SH-SY5Y (cell line): ENCODE measurements at regions not wholly inside any gene's neighbourhood (a gene's known extent, or its start where the extent isn't known, plus 50 kb on each side); places are given as distances from the start of the nearest gene placed in this dataset.

Experiments
- GATA2 ChIP-seq: IDR thresholded peaks from 2 replicates; pipeline ENCODE4 v1.6.1; 2011; ENCODE audit warnings: mild to moderate bottlenecking, low read depth, low read length
- GATA3 ChIP-seq: IDR thresholded peaks from 2 replicates; pipeline ENCODE4 v1.6.1; 2011; ENCODE audit warnings: low read depth, mild to moderate bottlenecking, low read length, moderate library complexity

DNA sequence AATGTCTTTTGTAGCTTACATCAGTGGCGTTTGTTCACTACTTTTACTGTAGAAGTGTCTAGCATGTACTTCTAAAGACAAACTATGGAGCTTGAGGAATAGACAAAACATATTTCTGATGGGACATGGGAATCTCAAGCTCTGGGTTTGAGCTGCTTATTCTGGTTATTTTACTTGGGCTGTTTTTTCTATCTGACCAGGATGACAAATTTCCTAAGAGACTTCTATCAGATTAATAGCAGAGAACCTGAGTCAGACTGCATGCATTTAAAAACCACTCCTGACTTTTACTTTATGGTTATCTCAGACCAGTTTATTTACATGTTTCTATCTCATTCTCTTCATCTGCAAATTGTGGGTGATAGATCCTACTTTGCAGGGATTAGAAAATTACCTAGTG, 1282.3 kb upstream of the GJE1 start:
- no peak for TF ChIP-seq GATA2
- TF ChIP-seq GATA3 = no peak

DNA sequence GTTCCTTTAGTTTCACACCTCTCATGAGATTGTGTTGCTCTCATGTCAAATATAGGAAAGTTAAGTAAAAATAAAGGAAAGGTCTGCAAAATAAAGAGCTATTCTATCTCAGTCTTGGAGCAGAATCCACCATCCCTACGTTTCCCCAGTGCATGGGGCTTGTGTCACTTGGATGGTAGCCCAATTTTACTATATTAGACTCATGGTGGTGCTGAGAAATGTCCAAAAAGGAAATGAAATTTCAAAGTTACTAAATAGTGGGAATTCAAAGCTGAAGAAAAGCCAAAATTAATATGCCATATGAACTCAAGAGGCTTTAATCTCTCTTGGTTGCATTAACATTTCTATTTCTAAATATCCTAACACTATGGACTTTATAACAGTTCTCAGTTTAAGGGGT, 1283.3 kb upstream of the GJE1 start:
- TF ChIP-seq GATA2 = no peak
- no peak for TF ChIP-seq GATA3

- TF ChIP-seq GATA2 = no peak
- no peak for TF ChIP-seq GATA3
Measured at GRCh38 chr6:140847262-140847645, 1285.5 kb upstream of the GJE1 start.

- TF ChIP-seq GATA3 (no peak), GATA2 (no peak)
Measured at GRCh38 chr6:140846503-140847261, 1286.0 kb upstream of the GJE1 start.

DNA sequence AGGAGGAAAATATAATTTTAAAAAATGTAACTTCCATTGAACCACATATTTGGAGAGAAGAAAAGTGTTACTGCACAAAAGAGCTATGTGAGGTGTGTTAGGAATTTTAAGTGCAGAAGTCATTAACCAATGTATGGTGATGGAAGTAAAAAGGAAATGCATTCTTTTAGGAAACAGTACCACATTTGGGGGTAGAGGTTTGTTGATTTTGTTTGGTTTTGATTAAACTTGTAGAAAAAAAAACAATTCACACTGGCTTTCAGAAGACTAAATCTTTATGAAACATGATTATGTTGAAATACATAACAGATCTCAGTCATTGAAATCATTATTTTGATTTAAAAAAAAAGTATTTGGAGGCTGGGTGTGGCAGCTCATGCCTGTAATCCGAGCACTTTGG, 1287.0 kb upstream of the GJE1 start:
- TF ChIP-seq GATA3 = no peak
- TF ChIP-seq GATA2 = no peak

DNA sequence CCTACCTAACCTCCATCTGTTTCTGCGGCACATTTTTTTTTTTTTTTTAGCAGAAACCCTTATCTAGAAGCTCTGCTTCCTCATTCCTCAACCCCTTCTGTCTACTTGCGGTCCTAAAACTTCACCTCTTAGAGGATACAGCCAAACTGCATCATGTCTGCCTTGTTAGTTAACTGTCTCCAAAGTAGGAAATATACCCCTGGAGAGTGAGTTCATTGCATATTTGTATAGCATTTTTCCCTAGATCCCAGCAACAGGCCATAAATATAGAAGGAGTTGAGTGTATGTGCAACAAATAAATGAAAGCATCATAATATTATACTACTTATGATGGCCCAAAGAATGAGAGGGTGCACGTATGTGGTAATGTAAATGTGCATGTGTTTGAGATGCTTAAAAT, 1288.6 kb upstream of the GJE1 start:
- TF ChIP-seq GATA2 = no peak
- TF ChIP-seq GATA3 = no peak

DNA sequence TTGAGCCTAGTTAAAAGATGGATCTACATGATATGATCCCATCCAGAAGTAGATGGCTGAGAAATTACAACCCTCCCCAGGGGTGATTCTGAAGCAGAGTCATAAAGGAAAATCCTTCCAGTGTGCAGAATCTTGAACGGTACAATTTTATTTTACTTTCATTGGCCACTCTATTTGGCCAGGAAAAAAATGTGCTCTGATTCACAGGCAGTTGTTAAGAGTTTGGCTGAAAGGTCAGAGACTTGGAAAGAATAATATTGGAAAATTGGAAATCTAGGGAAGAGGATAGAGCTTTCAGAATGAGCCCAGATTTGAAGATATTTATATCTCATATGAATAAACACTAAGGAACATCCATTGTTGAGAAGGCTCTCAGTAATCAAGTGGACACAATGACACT, 1299.3 kb upstream of the GJE1 start:
- no peak for TF ChIP-seq GATA3
- TF ChIP-seq GATA2 = no peak

DNA sequence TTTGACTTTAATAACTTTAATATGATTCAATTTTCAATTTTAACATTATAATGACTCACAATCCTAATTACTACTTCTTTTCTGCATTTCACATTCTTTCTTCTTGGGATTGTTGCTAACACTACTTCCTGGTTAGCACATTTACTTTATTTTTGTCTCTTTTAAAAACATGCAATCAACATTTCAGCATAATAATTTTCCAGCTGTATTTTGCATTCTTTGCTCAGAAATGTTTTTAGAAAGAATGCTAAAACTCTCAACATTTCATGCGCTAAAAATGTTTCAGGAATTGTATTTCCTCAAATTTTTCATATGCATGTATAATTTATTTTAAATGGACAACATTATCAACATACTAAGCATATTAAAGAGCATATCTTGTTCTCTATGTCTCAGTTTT, 1302.1 kb upstream of the GJE1 start:
- no peak for TF ChIP-seq GATA2
- TF ChIP-seq GATA3 = no peak

- TF ChIP-seq GATA2 (no peak), GATA3 (no peak)
Measured at GRCh38 chr6:140828856-140829255, 1303.9 kb upstream of the GJE1 start.

- no peak for TF ChIP-seq GATA2
- no peak for TF ChIP-seq GATA3
Measured at GRCh38 chr6:140827593-140827992, 1305.1 kb upstream of the GJE1 start.

DNA sequence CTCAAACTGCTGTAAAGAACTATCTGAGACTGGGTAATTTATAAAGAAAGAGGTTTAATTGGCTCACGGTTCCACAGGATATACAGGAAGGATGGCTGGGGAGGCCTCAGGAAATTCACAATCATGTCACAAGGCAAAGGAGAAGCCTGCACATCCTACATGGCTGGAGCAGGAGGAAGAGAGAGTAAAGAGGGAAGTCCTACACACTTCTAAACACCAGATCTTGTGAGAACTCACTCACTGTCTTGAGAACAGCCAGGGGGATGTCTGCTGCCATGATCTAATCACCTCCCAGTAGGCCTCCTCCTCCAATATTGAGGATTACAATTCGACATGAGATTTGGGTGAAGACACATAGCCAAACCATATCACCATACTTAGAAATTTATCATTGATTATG, 1307.0 kb upstream of the GJE1 start:
- TF ChIP-seq GATA2 (no peak), GATA3 (no peak)

- TF ChIP-seq GATA3 (no peak), GATA2 (no peak)
Measured at GRCh38 chr6:140824595-140824994, 1308.1 kb upstream of the GJE1 start.

- TF ChIP-seq GATA3 (no peak), GATA2 (no peak)
Measured at GRCh38 chr6:140821196-140821595, 1311.5 kb upstream of the GJE1 start.

DNA sequence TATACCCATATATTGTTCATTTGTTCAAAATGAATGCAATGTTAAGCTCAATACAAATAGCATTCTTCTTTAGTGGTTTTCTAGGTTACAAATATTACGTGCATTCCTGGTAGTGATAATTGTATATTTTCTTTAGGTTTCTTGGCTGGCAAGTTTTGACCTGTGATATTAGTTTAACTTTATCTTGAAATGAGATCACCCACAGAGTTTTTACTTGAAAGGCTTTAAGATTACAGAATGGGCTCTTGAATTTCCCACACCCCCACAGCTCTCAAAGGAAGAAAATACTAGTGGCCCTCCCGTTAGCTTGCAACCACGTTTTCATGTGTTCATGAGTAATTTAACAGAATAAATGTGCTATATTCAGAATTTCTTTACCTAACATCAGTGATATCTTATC, 1315.5 kb upstream of the GJE1 start:
- TF ChIP-seq GATA3 (no peak), GATA2 (no peak)

GRCh38 chr6:140816681-140817080, 1316.0 kb upstream of the GJE1 start:
- TF ChIP-seq GATA3 (no peak), GATA2 (no peak)

GRCh38 chr6:140812636-140813035, 1320.1 kb upstream of the GJE1 start:
- TF ChIP-seq GATA2 = no peak
- no peak for TF ChIP-seq GATA3
